GM21576 (cell line): ENCODE measurements at regions not wholly inside any gene's neighbourhood (a gene's known extent, or its start where the extent isn't known, plus 50 kb on each side); places are given as distances from the start of the nearest gene placed in this dataset.
"Not testable (repeated sequence)": the region's sequence is repeated elsewhere in the genome, so short reads cannot be mapped to it uniquely, and the experiment has no call there.

Source experiments
- ATAC-seq: cut with Tn5 transposase; IDR thresholded peaks from one replicate; pipeline ENCODE4 v1.9.1; 2021; ENCODE audit warnings: mild to moderate bottlenecking, moderate library complexity; ENCODE audit not compliant: unreplicated experiment

DNA sequence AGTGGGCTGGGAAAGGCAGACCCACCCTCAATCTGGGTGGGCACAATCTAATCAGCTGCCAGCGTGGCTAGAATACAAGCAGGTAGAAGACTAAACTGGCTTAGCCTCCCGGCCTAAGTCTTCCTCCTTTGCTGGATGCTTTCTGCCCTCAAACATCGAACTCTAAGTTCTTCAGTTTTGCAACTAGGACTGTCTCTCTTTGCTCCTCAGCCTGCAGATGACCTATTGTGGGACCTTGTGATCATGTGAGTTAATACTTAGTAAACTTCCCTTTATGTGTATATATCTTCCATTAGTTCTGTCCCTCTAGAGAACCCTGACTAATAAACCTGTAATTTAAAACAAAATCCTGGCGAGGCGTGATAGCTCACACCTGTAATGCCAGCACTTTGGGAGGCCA is 51.8 kb upstream of the SLC39A8 start:
- not testable (repeated sequence) for ATAC-seq

- no peak for ATAC-seq
Observed at GRCh38 chr4:102399021-102399420, 53.7 kb upstream of the SLC39A8 start.

DNA sequence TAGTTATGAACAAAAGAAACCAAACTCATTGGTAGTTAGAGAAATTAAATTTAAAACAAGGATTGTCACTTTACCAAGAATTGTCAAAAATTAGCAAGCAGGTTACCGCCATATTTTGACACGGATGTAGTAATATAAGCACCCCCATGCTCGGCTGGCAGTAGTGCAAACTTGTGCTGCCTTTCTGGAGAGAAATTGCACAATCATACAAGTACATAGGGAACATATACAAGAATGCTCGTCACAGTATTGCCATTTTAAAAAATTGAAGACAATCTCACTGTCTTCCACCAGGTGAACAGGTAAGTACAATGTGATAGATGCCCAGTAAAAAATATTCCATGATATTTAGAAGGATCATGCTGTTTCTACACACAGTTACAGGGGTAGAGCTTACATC is 55.6 kb upstream of the SLC39A8 start:
- ATAC-seq = no peak

- no peak for ATAC-seq
Observed at GRCh38 chr4:102402223-102402622, 56.9 kb upstream of the SLC39A8 start.

DNA sequence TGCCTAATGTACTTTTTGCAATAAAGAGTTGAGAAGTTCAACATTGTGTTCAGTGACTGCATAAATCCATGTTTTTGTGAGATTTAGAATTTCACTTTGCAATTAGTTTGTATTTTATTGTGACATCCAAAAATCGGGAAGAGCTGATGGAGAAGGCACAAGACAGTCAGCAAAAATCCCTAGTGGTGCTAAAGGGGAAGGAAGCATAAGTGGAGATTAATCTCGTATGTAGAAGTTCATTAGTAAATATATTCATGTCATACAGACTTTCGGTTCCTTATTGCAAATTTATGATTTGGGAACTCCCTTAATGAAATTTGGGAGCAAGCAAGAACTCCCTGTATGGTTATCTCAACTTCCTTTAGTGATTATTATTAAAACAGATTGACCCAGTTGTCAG is 57.8 kb upstream of the SLC39A8 start:
- ATAC-seq = no peak

- ATAC-seq = no peak
Observed at GRCh38 chr4:102404431-102404969, 59.2 kb upstream of the SLC39A8 start.

DNA sequence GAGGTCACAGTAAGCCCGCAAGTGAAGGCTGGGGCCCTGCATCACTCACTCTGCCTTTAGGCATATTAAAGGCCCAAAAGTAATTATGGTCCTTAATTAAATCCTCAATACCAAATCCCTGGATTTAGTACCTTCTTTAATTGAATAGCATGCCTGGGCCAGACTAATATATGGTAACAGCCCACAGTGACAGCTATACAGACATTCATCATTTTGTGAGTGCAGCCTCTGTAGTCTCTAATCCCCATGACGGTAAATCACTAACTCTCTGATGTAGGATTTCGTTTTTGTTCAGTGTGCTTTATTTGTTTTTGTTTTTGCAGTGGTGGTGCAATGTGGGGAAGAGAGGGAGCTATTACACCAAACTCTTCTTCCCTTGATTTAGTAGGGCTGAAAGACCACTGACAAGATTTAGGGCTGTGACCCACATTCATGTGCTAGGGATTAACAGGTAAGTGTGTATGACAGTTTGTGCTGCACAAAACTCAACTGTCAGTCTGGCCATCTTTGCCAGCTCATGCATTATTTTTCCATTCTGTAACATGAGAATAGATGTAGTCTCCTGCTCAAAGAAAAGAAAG is 60.6 kb upstream of the SLC39A8 start:
- ATAC-seq = no peak

DNA sequence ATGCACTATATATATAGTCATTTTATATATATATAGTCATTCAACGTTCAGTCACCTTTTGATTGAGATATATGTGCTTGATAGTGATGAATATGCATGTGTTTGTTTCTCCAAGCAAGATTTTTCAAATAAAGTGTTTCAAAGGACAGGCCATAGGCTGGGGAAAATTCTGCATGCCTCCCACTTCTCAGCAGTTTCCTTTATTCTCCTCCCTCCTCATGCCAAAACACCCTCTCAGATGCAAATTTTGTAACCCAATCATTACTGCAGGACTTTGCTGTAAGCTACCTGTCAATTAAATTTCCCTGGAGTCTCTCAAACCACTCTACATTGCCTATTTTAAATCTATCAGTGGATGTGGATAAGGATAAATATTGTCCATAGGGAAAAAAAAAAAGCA is 65.6 kb upstream of the SLC39A8 start:
- ATAC-seq = not testable (repeated sequence)

DNA sequence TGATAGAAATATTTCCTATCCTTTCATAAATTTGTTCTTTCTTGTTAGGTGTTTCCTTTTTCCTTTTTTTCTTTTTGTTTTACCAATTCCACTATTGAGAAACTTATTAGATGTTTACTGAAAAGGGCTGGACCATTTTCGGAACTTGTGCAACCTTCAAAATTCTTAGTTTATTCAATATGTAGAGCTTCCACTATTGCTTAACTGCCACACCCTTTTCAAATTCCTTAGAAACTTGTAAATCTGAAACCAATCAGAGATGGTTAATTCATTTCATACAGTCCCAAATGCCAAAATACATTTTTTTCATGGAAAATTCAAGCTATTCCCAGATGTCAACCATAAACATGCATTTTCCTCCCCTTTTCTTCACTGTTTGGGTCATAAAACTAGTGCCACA is 66.1 kb upstream of the SLC39A8 start:
- ATAC-seq = no peak

DNA sequence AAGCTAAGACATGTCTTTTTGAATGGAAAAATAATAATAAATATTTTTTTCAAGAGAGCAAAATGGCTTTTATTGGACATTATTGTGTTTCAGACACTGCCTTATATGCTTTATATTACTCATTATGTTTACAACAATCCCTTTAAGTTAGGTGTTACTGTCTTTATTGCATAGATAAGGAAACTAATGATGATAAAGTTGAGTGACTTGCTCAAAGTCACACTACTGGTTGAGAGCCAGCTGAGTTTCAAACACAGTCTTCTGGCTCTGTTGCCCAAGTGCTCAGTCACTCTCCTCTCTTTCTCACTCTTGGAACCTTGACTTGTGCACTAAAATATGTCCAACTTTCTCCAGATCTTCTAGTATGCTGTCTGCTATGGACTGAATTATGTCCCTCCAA is 71.5 kb upstream of the SLC39A8 start:
- no peak for ATAC-seq

- ATAC-seq = no peak
Observed at GRCh38 chr4:102420563-102421398, 75.5 kb upstream of the SLC39A8 start.

- ATAC-seq = no peak
Observed at GRCh38 chr4:102422843-102423242, 77.6 kb upstream of the SLC39A8 start.

DNA sequence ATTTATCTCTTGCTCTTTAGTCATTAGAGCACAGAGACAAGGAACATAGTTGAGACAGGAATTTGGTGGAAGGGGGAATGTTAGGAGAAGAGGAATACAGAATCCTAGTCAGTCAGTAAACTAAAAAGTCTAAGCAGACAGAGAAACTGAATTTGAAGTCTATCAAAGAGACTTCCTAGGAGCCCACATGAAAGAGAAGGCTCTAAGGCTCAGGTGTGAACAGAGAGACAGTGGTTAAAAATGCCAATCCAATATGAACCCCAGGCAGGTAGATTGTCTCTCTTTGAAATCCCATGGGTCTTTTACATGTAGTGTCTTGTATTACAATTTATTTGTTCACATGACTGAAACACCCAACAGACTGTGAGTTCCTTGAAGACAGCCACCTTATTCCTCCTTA is 77.8 kb upstream of the NFKB1 start:
- no peak for ATAC-seq

DNA sequence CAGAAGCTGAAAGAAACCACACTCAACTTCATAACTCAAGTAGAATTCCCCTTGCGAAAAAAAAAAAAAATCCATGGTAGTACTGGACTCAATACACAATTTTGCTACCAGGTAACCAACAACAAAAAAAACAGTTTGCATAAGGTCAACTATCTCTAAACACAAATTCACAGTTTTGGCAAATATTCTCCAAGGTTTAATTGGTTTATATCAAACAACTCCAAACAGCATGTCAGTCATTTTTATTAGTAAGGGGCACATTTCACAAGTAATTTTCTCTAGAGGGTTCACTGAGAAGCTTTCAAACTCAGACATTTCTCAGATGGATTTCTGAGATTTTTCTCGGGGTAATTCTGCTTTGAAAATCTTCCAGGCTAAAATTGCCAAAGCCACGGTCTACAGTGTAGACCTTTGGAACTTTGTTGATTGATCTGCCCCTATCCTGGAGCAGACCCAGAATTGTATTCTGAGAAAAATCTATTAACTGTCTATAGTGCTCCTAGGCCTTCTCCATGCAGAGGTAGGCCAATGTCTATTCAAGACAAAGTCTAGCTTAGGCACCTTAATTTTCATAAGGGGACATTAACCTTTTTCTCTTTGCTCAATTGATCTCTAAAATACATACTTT is 73.7 kb upstream of the NFKB1 start:
- ATAC-seq = no peak

DNA sequence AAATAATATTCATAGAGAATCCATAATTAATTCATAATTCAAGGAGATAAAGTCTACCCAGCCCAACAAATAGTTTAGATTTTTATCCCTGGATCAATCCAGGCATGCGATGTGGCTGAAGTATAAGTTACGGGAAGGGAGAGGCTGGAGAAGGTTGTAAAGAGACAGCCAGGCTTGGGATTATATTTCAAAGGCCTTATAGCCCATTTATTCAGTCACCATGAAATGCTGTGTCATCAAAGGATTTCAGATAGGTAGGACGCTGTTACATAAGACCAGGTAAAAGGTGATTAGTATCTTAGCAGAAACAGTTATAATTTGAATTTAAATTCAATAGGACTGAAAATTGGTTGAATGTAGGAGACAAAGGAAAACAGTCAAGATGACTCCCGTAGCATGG is 73.0 kb upstream of the NFKB1 start:
- no peak for ATAC-seq

DNA sequence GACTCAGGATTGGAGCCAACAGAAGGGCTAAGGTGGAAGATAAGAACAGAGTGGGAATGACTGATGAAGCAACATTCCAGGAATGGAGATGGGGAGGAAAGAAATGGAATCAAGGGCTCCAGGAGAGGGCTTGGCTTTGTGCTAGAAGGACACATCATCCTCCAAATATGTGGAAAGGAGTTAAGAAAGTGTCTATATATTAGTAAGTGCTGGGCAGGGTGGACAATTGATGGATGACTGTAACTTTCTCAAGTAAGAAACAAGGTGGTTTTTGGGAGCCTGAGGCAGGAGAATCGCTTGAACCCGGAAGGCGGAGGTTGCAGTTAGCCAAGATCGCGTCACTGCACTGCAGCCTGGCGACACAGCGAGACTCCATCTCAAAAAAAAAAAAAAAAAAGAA is 71.6 kb upstream of the NFKB1 start:
- no peak for ATAC-seq

DNA sequence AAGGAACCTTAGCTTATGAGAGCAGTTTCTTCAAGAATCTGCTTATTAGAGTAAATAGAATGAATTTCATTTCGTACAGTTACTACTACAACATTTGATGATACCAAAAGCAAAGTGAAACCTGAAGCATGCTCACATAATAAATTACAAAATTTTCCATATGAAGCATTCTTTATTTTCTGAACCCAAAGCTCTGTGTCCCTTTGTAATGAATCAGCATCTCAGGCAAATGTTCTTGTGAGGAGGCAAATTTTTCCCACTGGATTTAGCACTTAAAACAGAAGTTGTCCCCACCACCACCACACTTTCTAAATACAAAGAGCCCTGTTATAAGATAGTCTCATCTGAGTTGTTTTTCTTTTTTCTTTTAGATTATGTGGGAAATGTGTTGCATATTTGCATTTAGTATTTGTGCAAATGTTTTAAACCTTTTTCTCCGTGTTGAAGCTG is 70.7 kb upstream of the NFKB1 start:
- peak; percentile 3 for ATAC-seq

- ATAC-seq = no peak
Observed at GRCh38 chr4:102431608-102431961, 69.6 kb upstream of the NFKB1 start.

GRCh38 chr4:102437111-102437510 is 64.0 kb upstream of the NFKB1 start:
- ATAC-seq = no peak

GRCh38 chr4:102438396-102439235 is 62.5 kb upstream of the NFKB1 start:
- no peak for ATAC-seq

GRCh38 chr4:102439236-102439614 is 61.9 kb upstream of the NFKB1 start:
- ATAC-seq = no peak
